ENCODE measurements at regions not wholly inside any gene's neighbourhood (a gene's known extent, or its start where the extent isn't known, plus 50 kb on each side); places are given as distances from the start of the nearest gene placed in this dataset.

DNA sequence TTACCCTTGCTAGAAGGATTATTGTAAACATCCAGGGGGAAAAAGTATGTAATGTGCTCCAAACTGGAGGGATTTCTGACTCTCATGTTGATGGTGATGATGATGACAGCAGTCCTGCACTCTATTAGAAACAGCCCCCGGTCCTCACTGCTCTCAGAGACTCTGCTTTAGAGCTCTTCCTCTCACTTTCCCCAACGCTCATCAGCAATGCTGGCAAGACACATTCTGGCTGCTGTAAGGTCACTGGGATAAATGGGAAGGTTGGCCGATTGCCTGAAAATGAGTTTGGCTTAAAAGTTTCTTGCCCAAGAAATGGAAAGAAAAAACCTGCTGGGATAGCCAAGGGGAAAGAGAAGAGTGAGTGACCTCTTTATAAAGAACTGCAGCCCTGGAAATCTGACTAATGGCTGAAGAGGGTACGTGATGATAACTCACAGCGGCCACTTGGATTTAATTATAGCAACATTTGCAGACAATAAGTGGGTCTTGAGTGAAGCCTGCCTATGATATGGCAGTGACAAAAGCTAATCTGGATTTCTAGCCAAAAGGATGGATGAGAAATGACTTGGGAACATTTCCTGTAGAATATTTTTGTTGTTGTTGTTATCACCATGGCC is 235.8 kb downstream of the TMEM38B start:
- H3K27ac Mint-ChIP-seq (ENCODE audit: unreplicated experiment): no peak overlapping the region
- H3K27me3 Mint-ChIP-seq (ENCODE audit: unreplicated experiment): no peaks in the 10 kb centered on the region
- no peak overlapping the region for H3K4me3 Mint-ChIP-seq (ENCODE audit: unreplicated experiment)
- H3K36me3 Mint-ChIP-seq (ENCODE audit: unreplicated experiment): peaks cover 4% of the 10 kb centered on the region
- TF ChIP-seq, protein P1, sequence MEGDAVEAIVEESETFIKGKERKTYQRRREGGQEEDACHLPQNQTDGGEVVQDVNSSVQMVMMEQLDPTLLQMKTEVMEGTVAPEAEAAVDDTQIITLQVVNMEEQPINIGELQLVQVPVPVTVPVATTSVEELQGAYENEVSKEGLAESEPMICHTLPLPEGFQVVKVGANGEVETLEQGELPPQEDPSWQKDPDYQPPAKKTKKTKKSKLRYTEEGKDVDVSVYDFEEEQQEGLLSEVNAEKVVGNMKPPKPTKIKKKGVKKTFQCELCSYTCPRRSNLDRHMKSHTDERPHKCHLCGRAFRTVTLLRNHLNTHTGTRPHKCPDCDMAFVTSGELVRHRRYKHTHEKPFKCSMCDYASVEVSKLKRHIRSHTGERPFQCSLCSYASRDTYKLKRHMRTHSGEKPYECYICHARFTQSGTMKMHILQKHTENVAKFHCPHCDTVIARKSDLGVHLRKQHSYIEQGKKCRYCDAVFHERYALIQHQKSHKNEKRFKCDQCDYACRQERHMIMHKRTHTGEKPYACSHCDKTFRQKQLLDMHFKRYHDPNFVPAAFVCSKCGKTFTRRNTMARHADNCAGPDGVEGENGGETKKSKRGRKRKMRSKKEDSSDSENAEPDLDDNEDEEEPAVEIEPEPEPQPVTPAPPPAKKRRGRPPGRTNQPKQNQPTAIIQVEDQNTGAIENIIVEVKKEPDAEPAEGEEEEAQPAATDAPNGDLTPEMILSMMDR (IDR thresholded peaks at IDR 0.05; ENCODE audit: partially characterized antibody, unreplicated experiment): no peak
- no peaks in the 10 kb centered on the region for H3K9me3 Mint-ChIP-seq (ENCODE audit: unreplicated experiment)
- DNase-seq: no peak
- H3K4me1 Mint-ChIP-seq (ENCODE audit: low read depth, unreplicated experiment): no peaks in the 10 kb centered on the region

GRCh38 chr9:105932276-105932675 is 237.9 kb downstream of the TMEM38B start:
- no peak for DNase-seq
- H3K27me3 Mint-ChIP-seq (ENCODE audit: unreplicated experiment): no peaks in the 10 kb centered on the region
- H3K27ac Mint-ChIP-seq (ENCODE audit: unreplicated experiment): no peak overlapping the region
- H3K4me1 Mint-ChIP-seq (ENCODE audit: low read depth, unreplicated experiment): no peaks in the 10 kb centered on the region
- H3K9me3 Mint-ChIP-seq (ENCODE audit: unreplicated experiment): no peaks in the 10 kb centered on the region
- no peak overlapping the region for H3K4me3 Mint-ChIP-seq (ENCODE audit: unreplicated experiment)
- H3K36me3 Mint-ChIP-seq (ENCODE audit: unreplicated experiment): peaks cover 4% of the 10 kb centered on the region
- TF ChIP-seq, protein P1 (IDR thresholded peaks at IDR 0.05; ENCODE audit: partially characterized antibody, unreplicated experiment): no peak

DNA sequence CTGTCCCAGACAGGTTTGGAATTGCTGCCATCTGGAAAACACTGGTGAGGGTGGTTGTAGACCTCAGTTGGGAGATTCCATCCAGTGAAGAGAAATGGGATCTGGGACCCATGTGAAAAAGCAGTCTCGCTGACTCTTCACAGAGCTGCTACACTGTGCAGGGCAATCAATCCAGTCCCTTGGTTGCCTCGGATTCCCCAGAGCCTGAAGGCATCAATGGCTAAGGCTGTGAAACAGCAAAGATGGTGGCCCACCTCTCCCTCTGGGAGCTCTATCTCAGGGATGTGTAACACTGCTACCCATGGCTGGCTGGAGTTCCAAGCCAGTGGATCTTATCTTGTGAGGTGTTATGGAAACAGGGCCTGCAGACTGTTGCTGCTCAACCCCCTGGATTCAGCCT is 256.1 kb downstream of the TMEM38B start:
- TF ChIP-seq, protein P1 (IDR thresholded peaks at IDR 0.05; ENCODE audit: partially characterized antibody, unreplicated experiment): no peak
- H3K9me3 Mint-ChIP-seq (ENCODE audit: unreplicated experiment): peaks cover 2% of the 10 kb centered on the region
- DNase-seq: no peak
- peaks cover 14% of the 10 kb centered on the region for H3K36me3 Mint-ChIP-seq (ENCODE audit: unreplicated experiment)
- H3K4me1 Mint-ChIP-seq (ENCODE audit: low read depth, unreplicated experiment): no peaks in the 10 kb centered on the region
- no peak overlapping the region for H3K4me3 Mint-ChIP-seq (ENCODE audit: unreplicated experiment)
- H3K27me3 Mint-ChIP-seq (ENCODE audit: unreplicated experiment): peaks cover 3% of the 10 kb centered on the region
- no peak overlapping the region for H3K27ac Mint-ChIP-seq (ENCODE audit: unreplicated experiment)

GRCh38 chr9:105950894-105951293 is 256.6 kb downstream of the TMEM38B start:
- Mint-ChIP-seq H3K4me1 (ENCODE audit: low read depth, unreplicated experiment) (no peaks in the 10 kb centered on the region), H3K27me3 (ENCODE audit: unreplicated experiment) (peaks cover 3% of the 10 kb centered on the region)

DNA sequence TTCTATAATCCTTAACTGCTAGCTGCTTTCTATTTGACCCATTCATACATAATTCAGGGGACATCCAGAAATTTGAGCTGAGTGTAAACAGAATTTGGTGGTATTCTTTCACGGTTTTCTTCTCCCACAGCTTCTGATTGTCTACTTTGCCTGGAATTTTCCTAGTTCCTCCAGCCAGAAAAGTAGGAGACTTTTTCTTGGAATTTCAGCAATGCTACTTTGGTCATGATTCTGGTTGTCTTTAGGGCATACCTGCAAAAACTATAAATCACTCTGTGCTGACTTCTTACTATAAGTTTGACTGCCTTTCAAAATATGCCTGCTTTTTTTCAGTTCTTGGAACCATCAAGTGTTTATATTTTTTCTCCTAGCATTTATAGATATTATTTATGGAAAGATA is 260.2 kb downstream of the TMEM38B start:
- H3K4me1 Mint-ChIP-seq (ENCODE audit: low read depth, unreplicated experiment): peaks cover 5% of the 10 kb centered on the region
- no peak overlapping the region for H3K4me3 Mint-ChIP-seq (ENCODE audit: unreplicated experiment)
- no peaks in the 10 kb centered on the region for H3K36me3 Mint-ChIP-seq (ENCODE audit: unreplicated experiment)
- TF ChIP-seq, protein P1 (IDR thresholded peaks at IDR 0.05; ENCODE audit: partially characterized antibody, unreplicated experiment): no peak
- no peaks in the 10 kb centered on the region for H3K9me3 Mint-ChIP-seq (ENCODE audit: unreplicated experiment)
- no peak for DNase-seq
- no peak overlapping the region for H3K27ac Mint-ChIP-seq (ENCODE audit: unreplicated experiment)
- peaks cover 2% of the 10 kb centered on the region for H3K27me3 Mint-ChIP-seq (ENCODE audit: unreplicated experiment)

More at GRCh38 chr9:105950894-105951293, 256.6 kb downstream of the TMEM38B start:
- peaks cover 14% of the 10 kb centered on the region for H3K36me3 Mint-ChIP-seq (ENCODE audit: unreplicated experiment)
- peaks cover 2% of the 10 kb centered on the region for H3K9me3 Mint-ChIP-seq (ENCODE audit: unreplicated experiment)
- DNase-seq: no peak
- H3K4me3 Mint-ChIP-seq (ENCODE audit: unreplicated experiment): no peak overlapping the region
- TF ChIP-seq, protein P1 (IDR thresholded peaks at IDR 0.05; ENCODE audit: partially characterized antibody, unreplicated experiment): no peak
- H3K27ac Mint-ChIP-seq (ENCODE audit: unreplicated experiment): no peak overlapping the region

Data from glutamatergic neuron (in vitro differentiated cells).